ENCODE measurements at regions not wholly inside any gene's neighbourhood (a gene's known extent, or its start where the extent isn't known, plus 50 kb on each side); places are given as distances from the start of the nearest gene placed in this dataset.

DNA sequence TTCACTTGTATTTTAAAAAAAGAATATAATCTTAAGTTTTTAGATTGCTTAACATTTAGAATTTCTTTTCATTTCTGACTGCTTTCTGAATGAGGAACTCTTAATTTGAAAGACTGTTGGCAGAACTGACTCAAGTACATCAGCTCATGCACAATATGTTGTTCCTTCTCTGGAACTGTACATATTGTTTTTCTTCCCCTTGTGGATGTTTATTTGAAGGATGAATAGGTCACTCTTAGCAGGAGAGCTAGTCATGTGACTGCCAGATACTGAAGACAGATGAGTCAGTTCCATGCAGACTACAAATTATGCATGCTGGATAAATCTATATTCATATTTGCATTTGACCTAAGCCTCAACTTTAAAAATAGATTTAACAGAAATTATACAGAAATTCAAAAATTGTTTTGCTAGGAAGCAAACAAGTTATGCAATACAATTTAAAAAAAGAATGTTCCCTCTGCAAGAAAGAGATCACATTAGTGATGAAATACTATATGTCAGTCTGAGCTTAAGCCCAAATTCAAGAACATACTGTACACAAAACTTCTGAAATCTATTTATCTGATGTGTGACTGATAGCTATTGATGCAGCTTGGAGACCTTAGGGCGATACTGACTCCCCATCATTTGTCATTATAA lies 1274.9 kb upstream of the GJE1 start:
- no peak for DNase-seq

DNA sequence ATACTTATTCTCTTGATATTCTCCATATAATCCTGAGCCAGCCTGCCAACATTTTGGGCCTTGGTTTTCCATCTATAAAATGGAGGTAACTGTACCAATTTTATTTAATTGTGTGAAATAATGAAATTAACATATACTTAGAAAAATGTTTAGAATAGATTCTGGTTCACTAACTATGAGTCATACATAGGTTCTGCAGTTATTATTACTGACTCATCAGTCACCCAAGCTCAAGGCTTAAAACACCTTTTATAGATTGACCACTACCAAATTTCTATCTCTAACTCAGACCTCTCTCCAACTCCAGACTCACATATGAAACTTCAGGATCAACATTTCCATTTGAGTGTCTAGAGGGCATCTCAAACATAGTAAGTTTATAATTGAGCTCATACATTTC lies 1277.2 kb upstream of the GJE1 start:
- DNase-seq: no peak

DNA sequence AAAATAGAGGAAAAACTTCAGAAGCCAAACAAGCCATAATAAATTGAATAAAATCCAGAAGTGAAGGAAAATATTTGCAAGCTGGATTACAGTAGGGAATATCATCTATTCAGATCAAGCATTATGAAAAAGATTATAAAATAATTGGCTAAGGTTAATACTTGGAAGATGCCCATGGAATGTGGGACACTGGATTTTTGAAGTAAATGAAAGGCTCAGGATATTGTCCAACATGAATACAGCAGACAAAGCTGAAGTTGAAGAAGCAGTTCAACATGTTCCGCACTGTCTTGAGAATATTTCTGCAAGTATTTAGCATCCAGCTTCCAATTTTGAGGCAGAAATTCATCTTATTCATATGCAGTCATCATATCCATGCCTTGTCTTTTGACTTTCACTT lies 1278.4 kb upstream of the GJE1 start:
- no peak for DNase-seq

DNA sequence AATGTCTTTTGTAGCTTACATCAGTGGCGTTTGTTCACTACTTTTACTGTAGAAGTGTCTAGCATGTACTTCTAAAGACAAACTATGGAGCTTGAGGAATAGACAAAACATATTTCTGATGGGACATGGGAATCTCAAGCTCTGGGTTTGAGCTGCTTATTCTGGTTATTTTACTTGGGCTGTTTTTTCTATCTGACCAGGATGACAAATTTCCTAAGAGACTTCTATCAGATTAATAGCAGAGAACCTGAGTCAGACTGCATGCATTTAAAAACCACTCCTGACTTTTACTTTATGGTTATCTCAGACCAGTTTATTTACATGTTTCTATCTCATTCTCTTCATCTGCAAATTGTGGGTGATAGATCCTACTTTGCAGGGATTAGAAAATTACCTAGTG lies 1282.3 kb upstream of the GJE1 start:
- DNase-seq: no peak

DNA sequence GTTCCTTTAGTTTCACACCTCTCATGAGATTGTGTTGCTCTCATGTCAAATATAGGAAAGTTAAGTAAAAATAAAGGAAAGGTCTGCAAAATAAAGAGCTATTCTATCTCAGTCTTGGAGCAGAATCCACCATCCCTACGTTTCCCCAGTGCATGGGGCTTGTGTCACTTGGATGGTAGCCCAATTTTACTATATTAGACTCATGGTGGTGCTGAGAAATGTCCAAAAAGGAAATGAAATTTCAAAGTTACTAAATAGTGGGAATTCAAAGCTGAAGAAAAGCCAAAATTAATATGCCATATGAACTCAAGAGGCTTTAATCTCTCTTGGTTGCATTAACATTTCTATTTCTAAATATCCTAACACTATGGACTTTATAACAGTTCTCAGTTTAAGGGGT lies 1283.3 kb upstream of the GJE1 start:
- no peak for DNase-seq

DNA sequence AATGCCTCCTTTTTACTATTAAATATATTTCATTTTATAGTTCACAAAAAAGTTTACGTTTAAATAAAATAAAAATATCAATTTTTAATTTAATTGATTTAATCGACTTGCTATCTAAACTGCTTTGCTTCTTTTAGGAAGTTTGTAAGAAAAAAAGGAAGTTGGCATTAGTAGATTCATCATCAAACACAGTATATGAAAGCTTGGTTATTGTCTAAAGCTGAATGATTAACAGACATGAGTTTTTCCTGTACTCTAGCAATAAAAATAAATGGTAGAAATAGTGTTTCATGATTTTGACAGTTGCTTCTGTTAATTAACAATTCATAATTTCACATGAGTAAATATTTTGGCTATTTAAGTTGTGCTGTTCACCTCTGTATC lies 1285.5 kb upstream of the GJE1 start:
- no peak for DNase-seq

DNA sequence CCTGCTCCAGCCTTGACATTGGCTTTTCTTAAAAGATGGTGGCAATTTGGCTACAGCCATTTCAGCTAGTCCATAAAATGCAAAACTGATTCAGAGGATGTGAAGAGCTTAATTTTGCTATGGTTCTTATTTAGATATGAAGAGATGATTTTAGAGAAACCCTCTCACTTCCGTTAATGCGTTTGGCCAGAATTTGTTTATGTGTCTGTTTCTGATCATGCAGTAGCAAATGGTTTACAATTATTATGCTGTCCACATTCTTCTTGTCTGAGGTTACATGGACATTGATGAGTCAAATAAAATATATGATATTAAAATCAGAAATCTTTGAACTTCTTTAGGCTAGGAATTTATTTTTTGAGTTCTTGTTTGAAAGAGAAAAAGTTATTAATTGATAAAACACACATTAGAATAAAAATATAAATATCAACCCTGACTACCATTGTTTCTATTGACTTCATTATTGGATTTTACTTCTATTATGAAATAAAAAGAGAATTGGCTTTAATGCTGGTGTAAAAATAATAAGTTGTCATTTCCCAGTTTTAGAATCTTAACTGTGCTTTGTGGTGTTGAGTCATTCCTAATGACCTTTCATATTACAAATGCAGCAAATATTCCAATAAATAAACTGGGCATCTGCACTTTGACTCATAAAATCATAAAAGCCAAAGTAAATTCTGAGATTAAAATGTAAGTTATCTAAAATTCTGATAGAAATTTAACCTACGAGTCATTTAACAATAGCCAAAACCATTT lies 1286.0 kb upstream of the GJE1 start:
- DNase-seq: no peak

DNA sequence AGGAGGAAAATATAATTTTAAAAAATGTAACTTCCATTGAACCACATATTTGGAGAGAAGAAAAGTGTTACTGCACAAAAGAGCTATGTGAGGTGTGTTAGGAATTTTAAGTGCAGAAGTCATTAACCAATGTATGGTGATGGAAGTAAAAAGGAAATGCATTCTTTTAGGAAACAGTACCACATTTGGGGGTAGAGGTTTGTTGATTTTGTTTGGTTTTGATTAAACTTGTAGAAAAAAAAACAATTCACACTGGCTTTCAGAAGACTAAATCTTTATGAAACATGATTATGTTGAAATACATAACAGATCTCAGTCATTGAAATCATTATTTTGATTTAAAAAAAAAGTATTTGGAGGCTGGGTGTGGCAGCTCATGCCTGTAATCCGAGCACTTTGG lies 1287.0 kb upstream of the GJE1 start:
- DNase-seq: no peak

DNA sequence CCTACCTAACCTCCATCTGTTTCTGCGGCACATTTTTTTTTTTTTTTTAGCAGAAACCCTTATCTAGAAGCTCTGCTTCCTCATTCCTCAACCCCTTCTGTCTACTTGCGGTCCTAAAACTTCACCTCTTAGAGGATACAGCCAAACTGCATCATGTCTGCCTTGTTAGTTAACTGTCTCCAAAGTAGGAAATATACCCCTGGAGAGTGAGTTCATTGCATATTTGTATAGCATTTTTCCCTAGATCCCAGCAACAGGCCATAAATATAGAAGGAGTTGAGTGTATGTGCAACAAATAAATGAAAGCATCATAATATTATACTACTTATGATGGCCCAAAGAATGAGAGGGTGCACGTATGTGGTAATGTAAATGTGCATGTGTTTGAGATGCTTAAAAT lies 1288.6 kb upstream of the GJE1 start:
- no peak for DNase-seq

DNA sequence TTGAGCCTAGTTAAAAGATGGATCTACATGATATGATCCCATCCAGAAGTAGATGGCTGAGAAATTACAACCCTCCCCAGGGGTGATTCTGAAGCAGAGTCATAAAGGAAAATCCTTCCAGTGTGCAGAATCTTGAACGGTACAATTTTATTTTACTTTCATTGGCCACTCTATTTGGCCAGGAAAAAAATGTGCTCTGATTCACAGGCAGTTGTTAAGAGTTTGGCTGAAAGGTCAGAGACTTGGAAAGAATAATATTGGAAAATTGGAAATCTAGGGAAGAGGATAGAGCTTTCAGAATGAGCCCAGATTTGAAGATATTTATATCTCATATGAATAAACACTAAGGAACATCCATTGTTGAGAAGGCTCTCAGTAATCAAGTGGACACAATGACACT lies 1299.3 kb upstream of the GJE1 start:
- no peak for DNase-seq

DNA sequence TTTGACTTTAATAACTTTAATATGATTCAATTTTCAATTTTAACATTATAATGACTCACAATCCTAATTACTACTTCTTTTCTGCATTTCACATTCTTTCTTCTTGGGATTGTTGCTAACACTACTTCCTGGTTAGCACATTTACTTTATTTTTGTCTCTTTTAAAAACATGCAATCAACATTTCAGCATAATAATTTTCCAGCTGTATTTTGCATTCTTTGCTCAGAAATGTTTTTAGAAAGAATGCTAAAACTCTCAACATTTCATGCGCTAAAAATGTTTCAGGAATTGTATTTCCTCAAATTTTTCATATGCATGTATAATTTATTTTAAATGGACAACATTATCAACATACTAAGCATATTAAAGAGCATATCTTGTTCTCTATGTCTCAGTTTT lies 1302.1 kb upstream of the GJE1 start:
- DNase-seq: no peak

DNA sequence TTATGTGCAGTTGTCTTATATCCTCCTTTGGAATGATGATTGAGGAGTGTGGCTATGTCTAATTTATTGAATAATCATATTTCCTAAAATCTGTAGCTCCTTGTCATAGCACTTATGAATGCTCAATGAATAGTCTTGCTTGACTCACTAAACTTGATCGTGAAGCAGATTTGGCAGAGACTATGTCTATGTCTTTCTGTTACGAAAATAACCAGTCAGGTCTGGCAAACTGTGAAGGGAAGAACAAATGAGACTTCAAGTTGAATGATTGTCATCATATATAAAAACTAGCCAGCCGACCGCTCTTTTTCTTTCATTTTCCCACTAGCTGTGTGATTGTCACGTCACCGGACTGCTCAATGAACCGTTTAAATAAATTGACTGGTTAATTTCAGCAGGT lies 1303.9 kb upstream of the GJE1 start:
- no peak for DNase-seq

DNA sequence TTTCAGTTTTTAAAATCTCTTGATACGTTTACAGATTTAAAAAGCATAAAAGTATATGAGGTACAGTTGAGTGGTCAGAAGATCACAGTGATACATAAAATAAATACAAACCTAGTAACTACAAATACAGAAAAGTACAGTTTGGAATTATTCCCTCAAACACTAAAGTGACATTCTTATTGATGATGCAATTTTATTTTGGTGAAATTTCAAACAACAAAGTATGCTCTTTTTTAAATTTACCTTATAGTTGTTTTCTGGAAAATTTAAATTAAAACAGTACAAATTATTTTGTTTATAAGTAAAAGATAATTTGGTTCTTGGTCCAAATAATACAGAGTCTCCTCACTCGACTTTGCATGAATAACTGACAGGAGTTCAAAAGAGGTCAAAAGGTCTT lies 1305.1 kb upstream of the GJE1 start:
- no peak for DNase-seq

DNA sequence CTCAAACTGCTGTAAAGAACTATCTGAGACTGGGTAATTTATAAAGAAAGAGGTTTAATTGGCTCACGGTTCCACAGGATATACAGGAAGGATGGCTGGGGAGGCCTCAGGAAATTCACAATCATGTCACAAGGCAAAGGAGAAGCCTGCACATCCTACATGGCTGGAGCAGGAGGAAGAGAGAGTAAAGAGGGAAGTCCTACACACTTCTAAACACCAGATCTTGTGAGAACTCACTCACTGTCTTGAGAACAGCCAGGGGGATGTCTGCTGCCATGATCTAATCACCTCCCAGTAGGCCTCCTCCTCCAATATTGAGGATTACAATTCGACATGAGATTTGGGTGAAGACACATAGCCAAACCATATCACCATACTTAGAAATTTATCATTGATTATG lies 1307.0 kb upstream of the GJE1 start:
- no peak for DNase-seq

DNA sequence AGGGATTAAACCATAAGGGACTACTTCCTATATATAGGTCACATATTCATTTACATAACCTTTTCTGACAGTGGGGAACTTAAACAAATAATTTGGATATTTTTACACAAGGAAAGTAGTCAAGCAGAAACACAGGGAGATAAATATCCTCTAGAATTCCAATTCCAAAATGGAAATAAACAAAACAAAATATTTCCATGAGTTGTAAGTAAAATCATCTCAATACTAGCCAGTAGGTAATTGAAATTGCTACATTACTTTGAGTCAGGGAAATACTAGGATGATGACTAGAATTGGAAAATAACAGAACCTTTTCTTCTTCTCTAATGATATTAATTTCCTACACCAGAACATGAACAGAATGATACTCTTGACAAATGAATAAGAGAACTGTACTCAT lies 1308.1 kb upstream of the GJE1 start:
- DNase-seq: no peak

DNA sequence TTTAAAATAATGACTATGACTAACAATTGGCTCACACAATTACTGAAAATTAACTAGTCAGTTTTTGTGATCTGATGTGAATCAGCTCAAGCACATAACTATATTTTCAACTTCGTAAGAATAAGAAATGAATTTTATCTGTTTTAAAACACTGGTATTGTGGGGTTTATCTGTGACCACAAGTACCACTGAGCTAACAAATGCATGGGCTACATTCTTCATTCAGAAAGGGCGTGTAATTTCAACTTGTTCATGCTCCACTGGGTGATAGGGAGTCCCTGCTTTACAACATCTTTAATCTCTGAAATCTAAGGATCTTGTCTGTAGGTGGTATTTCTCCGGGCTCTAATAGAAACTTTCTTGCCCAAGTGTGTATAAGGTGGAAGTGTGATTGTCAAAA lies 1311.5 kb upstream of the GJE1 start:
- DNase-seq: no peak

DNA sequence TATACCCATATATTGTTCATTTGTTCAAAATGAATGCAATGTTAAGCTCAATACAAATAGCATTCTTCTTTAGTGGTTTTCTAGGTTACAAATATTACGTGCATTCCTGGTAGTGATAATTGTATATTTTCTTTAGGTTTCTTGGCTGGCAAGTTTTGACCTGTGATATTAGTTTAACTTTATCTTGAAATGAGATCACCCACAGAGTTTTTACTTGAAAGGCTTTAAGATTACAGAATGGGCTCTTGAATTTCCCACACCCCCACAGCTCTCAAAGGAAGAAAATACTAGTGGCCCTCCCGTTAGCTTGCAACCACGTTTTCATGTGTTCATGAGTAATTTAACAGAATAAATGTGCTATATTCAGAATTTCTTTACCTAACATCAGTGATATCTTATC lies 1315.5 kb upstream of the GJE1 start:
- no peak for DNase-seq

DNA sequence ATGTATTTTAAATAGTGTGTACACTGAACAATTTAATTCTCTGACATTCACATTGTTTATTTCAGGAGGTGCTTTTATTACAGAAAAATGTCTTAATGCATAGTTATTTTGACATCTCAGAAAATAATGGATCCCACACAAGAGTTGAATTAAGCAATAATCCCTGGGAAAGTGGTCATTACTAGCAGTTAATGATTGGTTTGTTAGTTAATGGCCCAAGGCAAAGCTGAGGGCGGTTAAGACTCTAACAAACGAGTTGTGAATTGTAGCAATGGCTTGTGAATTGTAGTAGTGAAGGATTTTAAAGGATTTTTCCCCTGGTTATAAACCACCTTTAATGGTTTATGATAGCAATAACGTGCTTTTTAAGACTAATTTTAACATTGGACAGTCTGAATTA lies 1316.0 kb upstream of the GJE1 start:
- no peak for DNase-seq

DNA sequence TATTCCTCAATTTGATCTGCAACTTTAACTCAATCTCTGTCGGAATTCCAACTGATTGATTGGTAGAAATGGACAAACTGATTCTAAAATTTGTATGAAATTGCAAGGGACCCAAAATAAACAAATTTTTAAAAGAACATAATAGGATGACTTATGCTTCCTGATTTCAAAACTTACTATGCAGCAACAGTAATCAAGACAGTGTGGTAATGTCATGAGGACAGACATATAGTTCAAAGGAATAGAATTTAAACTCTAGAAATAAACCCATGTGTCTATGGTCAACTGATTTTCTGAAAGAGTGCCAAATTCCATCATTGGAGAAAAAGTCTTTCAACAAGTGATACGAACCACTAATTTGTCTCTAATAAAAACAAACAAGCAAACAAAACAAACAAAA lies 1320.1 kb upstream of the GJE1 start:
- DNase-seq: no peak

DNA sequence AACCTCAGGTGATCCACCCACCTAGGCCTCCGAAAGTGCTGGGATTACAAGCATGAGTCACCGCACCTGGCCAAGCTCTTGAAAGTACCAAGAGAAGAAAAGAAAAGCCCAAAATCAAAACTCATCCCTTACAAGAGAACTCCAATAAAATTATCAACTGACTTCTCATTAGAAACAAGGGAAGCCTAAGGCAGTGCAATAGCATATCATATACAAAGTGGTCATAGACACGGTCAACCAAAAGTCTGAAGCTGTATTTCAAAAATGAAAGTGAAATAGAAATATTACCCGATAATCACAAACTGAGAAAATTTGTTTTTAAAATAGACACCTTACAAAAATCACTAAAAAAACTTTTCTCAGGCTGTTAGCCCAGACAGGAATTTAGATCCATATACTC lies 1321.1 kb upstream of the GJE1 start:
- DNase-seq: no peak

DNA sequence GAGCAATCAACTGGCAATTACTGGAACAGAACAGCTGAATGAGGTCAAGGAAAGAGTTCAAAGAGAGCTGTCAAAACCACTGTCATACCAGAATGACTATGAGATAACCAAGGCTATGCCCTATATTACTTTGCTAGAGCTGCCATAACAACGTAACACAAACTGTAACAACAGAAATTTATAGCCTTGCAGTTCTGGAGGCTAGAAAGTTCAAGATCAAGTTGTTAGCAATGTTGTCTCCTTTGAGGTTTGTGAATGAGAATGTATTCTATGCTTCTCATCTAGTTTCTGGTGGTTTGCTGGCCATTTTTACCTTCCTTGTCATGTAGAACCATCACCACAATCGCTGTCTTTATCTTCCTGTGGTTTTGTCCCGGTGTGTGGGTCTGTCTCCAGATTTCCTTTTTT lies 1323.0 kb upstream of the GJE1 start:
- no peak for DNase-seq

DNA sequence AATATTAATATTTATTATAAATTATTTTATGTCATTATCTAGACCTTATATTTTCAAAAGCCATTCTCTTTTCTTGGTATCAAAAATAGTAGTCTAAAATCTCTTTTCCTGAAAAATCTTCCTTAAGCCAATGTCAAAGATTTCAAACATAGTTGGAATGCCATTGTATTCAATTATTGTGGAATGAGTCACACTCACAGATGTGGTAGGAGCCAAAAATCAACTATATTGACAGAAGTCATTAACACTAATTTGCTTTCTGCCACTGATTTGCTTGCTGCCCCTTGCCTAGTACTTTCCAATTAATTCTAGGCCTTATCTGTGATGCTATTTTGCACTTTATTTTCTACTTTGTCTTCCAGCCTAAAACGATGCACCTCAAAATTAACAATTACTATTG lies 1326.3 kb upstream of the GJE1 start:
- no peak for DNase-seq

DNA sequence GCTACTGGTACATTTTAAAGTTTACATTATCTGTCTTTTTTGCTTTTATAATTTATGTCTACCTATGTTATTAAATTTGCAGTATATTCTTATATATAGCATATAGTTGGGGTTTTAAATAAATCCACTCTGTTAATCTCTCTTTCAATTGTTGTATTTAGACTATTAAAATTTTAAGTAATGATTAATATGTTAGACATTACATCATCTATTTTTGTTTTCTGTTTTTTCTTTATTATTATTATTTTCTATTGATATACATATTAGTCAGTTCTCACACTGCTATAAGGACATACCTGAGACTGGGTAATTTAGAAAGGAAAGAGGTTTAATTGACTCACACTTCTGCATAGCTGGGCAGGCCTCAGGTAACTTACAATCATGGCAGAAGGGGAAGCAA lies 1338.2 kb upstream of the GJE1 start:
- DNase-seq: no peak

DNA sequence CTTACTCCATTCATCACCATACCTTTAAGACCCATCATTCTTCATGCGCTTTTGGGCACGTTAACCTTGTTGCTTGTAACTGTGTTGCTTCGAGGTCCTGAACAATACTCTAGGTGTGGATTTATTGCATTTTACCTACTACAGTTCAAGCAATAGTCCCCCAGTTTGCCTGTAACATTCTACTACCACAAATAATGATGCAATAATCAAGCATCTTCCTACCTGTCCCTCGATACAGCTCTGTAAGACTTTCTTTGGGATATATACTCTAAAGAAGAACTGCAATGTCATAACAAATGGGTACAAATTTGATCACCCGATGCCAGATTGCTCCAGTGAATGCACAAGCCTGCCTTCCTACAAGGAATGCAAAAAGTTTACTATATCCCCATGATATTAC lies 1342.6 kb upstream of the GJE1 start:
- DNase-seq: no peak

DNA sequence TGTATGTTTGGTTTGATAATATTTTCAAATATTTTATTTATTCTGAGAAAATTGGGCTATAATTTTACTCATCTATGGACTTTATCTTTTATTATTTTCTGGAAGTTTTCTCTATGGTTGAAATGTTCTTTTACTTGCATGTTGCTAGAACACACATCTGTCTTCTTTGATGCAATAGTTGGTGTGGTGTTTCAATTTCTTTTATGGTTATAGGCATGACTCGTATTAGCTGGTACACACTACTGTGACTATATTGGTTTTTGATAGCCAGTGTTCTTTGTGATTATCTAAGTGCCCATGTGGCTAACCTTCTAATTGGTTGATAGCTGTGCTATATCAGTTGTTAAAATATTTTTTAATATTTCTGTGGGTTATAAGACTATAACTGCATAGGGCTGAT lies 1343.3 kb upstream of the GJE1 start:
- no peak for DNase-seq
